H1 (cell line): ENCODE measurements at regions not wholly inside any gene's neighbourhood (a gene's known extent, or its start where the extent isn't known, plus 50 kb on each side); places are given as distances from the start of the nearest gene placed in this dataset.

Experiments
- CTCF ChIP-seq, 3 experiments: IDR thresholded peaks; 1 replicate in 2 of 3; 2 replicates in 1 of 3; pipeline versions ENCODE4 v1.5.1 to v1.6.1; 2011; ENCODE audit warnings: low read length in 3 of 3, mild to moderate bottlenecking in 3 of 3, inconsistent platforms in 2 of 3, low read depth in 1 of 3, moderate library complexity in 1 of 3; ENCODE audit not compliant: insufficient read depth in 1 of 3; ENCODE audit errors: control extremely low read depth in 1 of 3
- POLR2A ChIP-seq, 2 experiments: IDR thresholded peaks; 1 replicate in 1 of 2; 2 replicates in 1 of 2; pipeline ENCODE4 v1.6.1; 2011; ENCODE audit warnings: low read depth in 2 of 2, low read length in 2 of 2, mild to moderate bottlenecking in 2 of 2; ENCODE audit errors: control extremely low read depth in 1 of 2
- POLR2AphosphoS5 ChIP-seq: IDR thresholded peaks from 2 replicates; pipeline ENCODE4 v1.6.1; 2011; ENCODE audit warnings: low read depth, low read length
- SIN3A ChIP-seq, 2 experiments: IDR thresholded peaks in 1 of 2; conservative IDR thresholded peaks in 1 of 2; 2 replicates each; pipeline ENCODE4 v1.6.1; 2011 to 2012; ENCODE audit warnings: low read length in 2 of 2, improper control_type of control experiment in 1 of 2, low read depth in 1 of 2, mild to moderate bottlenecking in 1 of 2
- SIRT6 ChIP-seq: IDR thresholded peaks from one replicate; pipeline ENCODE4 v1.7.1; 2012; ENCODE audit warnings: low read length, inconsistent platforms

- TF ChIP-seq CTCF (IDR thresholded peaks at IDR 0.05; ENCODE audit: control extremely low read depth in 1 of 3, insufficient read depth in 1 of 3, low read depth in 1 of 3, low read length in 3 of 3) = no peak
- no peak for TF ChIP-seq SIN3A (conservative IDR thresholded peaks at IDR 0.05 in 1 of 2, IDR thresholded peaks at IDR 0.05 in 1 of 2; ENCODE audit: low read depth in 1 of 2, low read length in 2 of 2)
- no peak for TF ChIP-seq POLR2A (IDR thresholded peaks at IDR 0.05; ENCODE audit: control extremely low read depth in 1 of 2, low read depth in 2 of 2, low read length in 2 of 2)
- no peak for TF ChIP-seq SIRT6
- no peak for TF ChIP-seq POLR2AphosphoS5
Measured at GRCh38 chr12:23083267-23083666, 458.3 kb downstream of the ETNK1 start.
